ENCODE measurements at regions not wholly inside any gene's neighbourhood (a gene's known extent, or its start where the extent isn't known, plus 50 kb on each side); places are given as distances from the start of the nearest gene placed in this dataset.

GRCh38 chr18:45253056-45253565, 362.2 kb upstream of the SLC14A2 start (continued):
- TF ChIP-seq NFIC (IDR thresholded peaks at IDR 0.05; ENCODE audit: borderline replicate concordance) (no peak), NRF1 (IDR thresholded peaks at IDR 0.05; ENCODE audit: low read depth, low read length) (no peak), YY1 (IDR thresholded peaks at IDR 0.05; ENCODE audit: low read depth) (no peak), REST (IDR thresholded peaks at IDR 0.05; ENCODE audit: low read depth, low read length) (no peak), RCOR1 (IDR thresholded peaks at IDR 0.05; ENCODE audit: low read length) (no peak), MXI1 (IDR thresholded peaks at IDR 0.05; ENCODE audit: low read depth, low read length) (no peak)

- ChIA-PET POLR2A (no interaction called here), CTCF (interaction anchor here (1.0 kb wide), 1 partner anchor 22 kb away, joined by 4 read pairs; no protein-coding TSS in a partner anchor)
- H3K27me3 ChIP-seq (ENCODE audit: insufficient read depth): no peaks in the 10 kb centered on the region
- H3K79me2 ChIP-seq (ENCODE audit: insufficient read depth): no peaks in the 10 kb centered on the region
- H3K27ac ChIP-seq (ENCODE audit: low read depth in 2 of 2, low read length in 1 of 2): peak overlapping the region; percentile 71 to 87; a peak in 3 of 4 replicates
- H3K9me2 ChIP-seq: no peaks in the 10 kb centered on the region
- WGBS (ENCODE audit: low lambda C conversion rate): 80% methylated on average over 6 of the region's 6 CpGs
- no peaks in the 10 kb centered on the region for H4K20me1 ChIP-seq (ENCODE audit: insufficient read depth)
- H3K4me1 ChIP-seq (ENCODE audit: control insufficient read depth in 1 of 2, insufficient read depth in 2 of 2, low read depth in 1 of 2, low read length in 1 of 2): peaks cover 0 to 25% of the 10 kb centered on the region in 2 experiments; a peak in 2 of 4 replicates
- no peak overlapping the region for H3K4me3 ChIP-seq (ENCODE audit: low read depth in 2 of 2, low read length in 1 of 2)
- no peak overlapping the region for H3K9ac ChIP-seq
- DNase-seq: no peak
- H2AFZ ChIP-seq (ENCODE audit: low read depth): no peak overlapping the region
- no peaks in the 10 kb centered on the region for H3K9me3 ChIP-seq
- peaks cover 14% of the 10 kb centered on the region for H3F3A ChIP-seq (replicated peaks; ENCODE audit: insufficient read depth)
- TF ChIP-seq TCF12 (IDR thresholded peaks at IDR 0.05) (no peak), RAD21 (IDR thresholded peaks at IDR 0.05; ENCODE audit: low read length) (no peak), EZH2phosphoT487 (IDR thresholded peaks at IDR 0.05; ENCODE audit: borderline replicate concordance, low read depth) (no peak), TAF1 (IDR thresholded peaks at IDR 0.05; ENCODE audit: borderline replicate concordance, low read depth, low read length) (no peak), NRF1 (IDR thresholded peaks at IDR 0.05; ENCODE audit: low read depth, low read length) (no peak), IRF3 (IDR thresholded peaks at IDR 0.05; ENCODE audit: low read depth, low read length) (no peak), JUND (IDR thresholded peaks at IDR 0.05) (no peak), ZBTB33 (IDR thresholded peaks at IDR 0.05; ENCODE audit: borderline replicate concordance, low read depth) (no peak), RCOR1 (IDR thresholded peaks at IDR 0.05; ENCODE audit: low read length) (no peak)
- no peaks in the 10 kb centered on the region for H3K36me3 ChIP-seq (replicated peaks in 1 of 2; ENCODE audit: control insufficient read depth in 1 of 2, insufficient read depth in 2 of 2, low read length in 1 of 2)
- H3K4me2 ChIP-seq: no peak overlapping the region
Observed at GRCh38 chr18:45253973-45254708, 361.1 kb upstream of the SLC14A2 start.

Measured in SK-N-SH (cell line).